CD4-positive, alpha-beta T cell treated with Interleukin-2 at 100 ng/mL for 4 hours (primary cell): ENCODE measurements at regions not wholly inside any gene's neighbourhood (a gene's known extent, or its start where the extent isn't known, plus 50 kb on each side); places are given as distances from the start of the nearest gene placed in this dataset.

Experiments used
- DNase-seq: peaks from one replicate; pipeline ENCODE4 v3.0.0-alpha.2; 2020; ENCODE audit warnings: low spot score

DNA sequence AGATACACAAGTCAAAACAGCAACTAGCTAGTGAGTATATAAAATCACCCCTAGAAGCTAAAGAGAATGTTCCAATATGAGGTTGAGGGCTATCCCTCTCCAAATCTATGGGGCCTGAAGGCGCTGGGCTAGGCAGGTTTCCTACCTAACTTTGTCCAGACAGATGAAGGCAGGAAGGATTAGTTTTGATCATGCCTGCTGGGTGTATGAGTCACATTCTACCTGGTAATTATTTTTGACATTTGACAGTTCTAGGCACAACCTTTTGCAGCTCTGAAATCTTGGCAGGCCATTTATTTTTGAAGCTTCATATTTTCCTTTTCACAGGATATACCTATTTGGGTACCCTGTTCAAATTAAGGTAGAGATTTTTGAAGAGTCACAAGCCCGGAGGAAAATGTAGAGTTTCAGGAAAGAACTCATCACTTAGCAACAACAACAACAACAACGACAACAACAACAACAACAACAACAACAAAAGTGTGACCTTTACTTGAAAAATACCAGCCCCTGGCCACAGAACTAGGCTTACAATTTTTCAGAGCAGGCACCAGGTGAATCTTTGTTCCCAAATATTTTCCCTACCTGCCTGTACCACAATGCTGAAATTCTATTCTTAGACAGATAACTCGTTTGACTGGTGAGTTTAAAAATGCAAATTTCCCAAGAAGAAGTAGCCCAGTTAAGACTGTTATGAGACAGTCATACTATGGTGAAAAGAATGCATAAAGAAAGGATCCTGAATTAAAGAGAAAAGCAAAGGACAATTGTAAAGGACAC, 175.5 kb upstream of the TUT7 start:
- no peak for DNase-seq

DNA sequence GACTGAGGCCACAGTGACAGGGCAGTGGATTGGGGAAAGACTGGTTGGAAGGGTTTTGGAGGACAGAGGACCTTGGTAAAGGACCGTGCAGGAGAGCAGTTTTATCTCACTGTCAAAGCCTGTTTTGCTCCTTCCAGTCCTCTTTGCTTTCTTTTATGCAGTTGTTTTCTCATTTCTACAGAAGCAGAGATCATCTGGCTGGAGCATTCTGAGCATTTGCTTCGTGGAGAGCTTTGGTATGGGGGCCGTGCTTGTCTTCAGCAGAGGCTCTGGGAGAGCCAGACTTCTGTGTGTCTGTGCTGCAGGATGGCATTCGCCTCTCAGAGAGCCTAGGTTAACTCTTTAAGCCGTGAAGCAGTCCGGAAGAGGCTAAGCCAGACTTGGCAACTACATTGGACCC, 171.8 kb upstream of the TUT7 start:
- DNase-seq: no peak

DNA sequence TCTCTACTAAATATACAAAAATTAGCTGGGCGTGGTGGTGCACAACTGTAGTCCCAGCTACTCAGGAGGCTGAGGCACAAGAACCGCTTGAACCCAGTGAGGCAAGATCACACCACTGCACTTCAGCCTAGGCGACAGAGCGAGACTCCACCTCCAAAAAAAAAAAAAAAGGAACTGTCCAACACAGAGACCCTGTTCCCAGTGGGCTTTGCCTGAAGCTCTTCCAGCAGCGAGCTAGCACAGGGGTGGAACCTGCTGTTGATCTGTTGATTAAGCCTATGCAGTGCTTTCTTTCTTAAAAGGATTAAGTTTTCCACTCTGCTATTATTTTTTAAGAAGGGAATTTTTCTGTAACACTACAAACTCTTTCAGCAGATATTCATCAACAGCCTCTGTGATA, 171.0 kb upstream of the TUT7 start:
- no peak for DNase-seq

DNA sequence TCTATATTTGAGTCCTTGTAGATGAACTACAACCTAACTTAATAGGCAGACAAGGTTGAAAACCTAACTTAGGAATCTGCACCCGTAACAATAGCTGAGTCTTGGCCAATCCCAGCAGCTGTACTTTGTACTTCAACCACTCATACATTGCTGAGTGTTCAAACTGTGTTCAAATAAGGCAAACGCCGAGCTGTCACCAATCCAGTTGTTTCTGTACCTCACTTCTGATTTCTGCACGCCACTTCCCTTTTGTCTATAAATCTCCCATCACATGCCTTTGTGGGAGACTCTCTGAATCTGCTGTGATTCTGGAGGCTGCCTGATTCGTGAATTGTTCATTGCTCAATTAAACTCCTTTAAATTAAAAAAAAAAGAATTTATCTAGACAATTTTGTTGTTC, 167.8 kb upstream of the TUT7 start:
- DNase-seq: no peak

DNA sequence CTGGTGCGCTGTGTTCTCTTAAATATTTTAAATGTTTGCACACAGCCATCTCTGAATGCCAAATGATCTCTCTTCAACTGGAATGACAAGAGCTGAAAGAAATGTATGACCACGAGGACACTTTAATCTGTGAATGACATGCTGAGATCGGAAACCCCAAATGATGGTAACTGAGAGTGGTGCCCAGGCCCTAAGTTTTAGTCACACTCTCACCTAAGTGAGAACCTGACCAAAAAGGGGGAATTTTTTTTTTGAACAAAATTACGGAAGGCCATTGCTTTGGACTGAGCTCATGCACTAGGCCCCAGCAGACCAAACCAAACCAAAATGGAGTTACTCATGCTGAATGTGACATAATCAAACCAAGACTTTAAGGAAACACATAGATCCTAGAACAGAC, 167.1 kb upstream of the TUT7 start:
- DNase-seq: no peak

DNA sequence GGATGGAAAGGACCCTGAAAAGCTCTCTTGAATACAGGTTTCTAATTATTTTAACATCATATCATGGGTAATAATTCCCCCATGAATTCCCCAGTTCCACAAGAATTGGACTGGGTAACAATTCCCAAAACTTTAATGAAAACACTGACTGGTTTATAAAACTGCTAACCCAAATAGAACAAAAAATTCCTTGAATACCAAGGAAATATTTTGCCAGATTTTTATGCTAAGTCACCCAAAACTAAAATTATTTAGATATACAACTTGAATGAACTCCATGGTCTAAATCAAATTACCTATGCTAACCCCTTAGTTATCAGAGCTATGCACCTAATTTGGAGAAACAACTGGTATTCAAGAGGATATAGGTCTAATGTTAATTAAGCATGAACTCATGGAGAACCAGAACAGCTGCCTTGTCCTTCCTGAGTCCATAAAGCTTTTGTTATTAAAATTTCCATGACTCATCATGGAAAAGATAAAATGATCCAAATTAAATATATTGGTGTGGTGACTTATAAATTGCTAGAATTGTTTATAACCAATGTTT, 164.9 kb upstream of the TUT7 start:
- no peak for DNase-seq

DNA sequence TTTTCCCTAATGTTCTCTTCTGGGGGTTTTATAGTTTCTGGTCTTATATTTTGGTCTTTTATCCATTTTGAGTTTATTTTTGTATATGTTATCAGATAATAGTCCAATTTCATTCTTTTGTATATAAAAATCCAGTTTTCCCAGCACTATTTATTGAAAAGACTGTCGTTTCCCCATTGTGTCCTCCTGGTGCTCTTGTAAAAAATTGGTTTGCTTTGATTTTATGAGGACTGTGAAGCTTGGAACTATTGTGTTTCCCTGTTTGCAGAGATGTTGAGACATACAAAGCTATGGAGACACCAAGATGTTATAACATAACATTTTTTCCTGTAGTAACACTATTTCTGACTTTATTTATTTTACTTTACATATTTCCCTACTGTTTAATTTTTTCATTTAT, 163.3 kb upstream of the TUT7 start:
- DNase-seq: no peak

DNA sequence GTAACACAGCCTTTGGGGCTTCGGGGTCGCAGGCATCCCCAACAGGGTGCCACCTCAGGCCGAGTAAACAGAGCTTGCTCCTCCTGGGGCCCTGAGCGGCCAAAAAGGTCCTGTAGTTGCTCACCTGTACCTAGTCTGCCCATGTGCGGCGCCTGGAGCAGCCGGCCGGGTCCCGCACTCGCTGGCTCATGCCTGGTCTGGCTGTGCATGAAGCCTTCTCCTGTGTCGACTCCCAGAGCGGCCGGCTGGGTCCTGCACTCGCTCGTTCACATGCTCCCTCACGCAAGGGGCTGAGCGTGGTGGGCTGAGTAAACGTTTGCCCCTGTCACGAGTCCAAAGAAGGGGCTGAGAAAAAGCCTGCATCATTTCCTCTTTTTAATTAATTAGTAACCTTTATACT, 162.4 kb upstream of the TUT7 start:
- DNase-seq: no peak

DNA sequence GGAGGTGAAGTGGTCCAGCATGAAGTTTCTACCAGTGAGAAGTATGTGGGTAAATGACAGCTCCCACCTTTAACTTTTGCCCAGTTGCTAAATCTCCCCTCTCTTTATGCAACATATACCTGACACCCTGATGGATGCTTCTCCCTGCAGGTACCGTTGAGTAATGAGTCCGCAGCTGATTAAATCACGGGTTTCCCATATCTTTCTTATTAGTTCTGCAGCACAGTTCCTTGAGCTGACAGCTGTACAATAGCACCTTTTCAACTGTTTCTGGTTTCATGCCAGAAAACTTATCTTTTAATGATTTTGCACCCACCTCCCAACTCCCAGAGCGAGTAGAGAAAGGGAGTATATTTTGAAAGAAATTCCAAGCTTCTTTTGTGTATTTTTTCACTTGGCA, 161.0 kb upstream of the TUT7 start:
- no peak for DNase-seq

DNA sequence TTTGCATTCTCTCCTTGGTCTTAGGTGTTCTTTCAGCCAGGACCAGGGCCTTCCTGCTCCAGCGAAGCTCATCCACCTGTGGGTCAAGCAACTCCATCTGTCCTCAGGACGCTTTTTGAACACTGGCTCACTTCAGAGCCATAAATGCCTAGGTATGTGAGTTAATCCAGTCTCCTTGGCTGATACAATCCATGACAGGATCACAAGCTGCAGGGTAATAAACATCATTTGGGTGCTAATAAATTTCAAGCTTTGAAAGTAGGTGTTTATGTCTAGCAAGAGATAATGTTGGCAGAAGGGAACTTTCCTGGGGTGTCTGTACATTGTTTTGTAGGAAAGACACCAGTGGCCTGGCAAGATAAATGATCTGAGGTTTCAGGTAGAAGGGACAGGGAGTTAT, 159.2 kb upstream of the TUT7 start:
- no peak for DNase-seq

DNA sequence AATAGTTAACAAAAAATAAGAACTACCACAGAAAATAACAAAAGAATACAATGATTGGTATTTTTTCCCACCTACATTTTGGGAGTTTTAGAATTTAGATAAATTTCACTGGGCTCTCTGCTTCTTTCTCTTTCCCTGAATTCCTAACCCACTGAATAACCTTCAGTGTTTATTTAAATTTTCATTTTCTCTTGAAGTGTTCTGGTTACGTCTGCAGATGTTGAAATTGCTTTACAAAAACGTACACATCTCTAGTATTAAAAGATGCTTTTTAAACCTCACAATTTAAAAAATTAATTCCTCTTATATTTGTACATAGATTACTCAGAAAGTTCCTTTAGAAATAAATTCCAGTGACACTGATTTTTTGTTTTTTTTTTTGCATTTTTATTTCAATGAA, 158.7 kb upstream of the TUT7 start:
- no peak for DNase-seq

DNA sequence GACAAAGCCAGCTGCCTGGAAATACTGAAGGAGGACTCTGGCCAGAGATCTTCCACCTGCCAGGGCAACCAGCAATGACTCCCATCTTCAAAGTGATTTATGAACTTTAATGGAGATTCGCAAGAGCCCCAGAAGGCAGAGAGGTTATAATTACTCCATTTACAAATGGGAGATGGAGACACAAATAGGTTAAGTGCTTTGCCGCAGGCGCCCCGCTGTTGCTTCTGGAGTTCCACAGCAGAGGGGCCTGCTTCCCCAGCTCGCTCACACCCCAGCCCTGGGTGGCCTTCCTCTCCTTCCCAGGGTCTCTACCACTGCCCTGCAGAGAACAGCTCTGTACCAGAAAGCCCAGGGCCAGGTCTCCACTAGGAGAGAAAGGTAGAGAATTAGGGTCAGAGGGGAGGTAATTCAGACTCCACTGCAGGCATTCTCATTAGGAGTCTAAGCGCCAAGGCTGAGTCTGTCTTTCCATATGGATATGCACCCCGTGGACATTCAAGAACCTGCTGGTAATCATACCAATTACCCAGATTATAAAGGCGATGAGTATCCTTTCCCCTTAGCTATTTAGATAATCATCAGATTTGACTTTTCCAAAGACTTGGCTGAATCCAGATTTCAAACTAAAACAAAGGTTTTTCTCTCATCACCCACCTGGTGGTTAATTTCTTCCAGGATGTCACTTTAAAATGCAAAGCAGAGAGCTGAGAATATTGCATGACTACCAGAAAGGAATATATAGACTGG, 157.6 kb upstream of the TUT7 start:
- DNase-seq: no peak

DNA sequence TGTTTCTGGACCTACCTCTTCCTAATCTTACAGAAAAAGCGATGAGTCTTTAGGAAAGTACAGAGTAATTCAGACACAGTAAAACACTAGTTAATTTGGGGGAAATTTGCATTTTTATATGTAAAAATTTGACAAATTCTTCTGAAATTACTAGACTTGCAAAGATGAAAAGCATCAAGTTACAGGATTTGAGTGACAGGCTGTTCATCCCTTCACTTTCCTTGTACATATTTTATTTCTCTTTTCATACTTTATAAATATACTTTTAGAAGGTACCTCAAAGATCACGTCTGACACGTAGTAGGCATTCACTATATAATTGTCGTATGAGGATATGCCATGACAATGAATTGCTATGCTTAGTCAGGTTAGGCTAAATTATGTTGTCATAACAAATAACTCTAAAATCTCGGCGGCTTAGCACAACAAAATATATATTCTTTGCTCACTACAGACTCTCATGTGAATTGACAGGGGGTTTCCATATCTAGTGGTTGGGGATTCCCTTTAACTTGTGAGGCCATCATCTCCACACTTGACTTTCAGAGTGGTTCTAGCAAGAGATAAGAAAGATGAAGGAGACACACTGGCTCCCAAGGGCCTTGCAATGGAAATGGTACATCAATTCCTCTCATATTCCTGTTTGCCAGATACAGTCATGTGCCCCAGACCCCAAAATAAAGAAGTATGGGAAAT, 154.1 kb upstream of the TUT7 start:
- no peak for DNase-seq

DNA sequence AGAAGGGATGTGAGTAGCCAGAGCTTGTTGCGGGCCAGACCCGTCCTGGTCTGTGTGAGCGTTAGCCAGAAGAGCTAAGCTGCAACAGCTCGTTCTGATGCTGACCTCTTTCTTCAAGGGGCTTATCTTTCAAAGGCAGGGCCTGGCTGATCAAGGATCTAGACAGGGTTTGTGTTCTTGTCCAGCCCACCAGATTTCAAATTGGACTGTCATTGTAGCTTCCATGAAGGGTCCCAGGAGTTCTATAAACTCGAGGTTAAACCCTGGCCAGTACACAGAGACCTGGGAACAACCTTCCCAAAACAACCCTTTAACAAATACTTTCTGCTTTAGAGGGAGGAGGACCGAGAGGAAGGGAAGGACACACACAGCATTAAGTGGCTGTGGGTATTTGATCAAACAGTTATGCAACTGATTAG, 153.0 kb upstream of the TUT7 start:
- no peak for DNase-seq

DNA sequence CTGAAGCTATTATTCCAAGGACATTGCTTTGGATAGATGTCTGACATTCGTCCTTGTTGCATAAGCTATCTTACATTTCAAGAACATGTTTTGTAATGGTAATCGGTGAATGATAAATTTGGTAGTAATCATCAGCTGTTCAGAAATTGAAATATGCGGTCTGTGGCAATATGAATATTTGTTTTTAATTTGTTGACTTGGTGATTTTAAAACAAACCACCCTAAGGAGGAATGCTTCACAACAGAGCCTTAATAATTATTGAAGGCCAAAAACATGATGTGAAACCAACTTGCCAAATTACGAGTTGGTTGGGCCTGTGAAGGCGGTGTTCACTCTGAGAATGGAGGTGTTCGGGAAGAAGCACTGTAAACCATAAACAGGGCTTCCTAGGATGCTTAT, 149.7 kb upstream of the TUT7 start:
- DNase-seq: no peak

DNA sequence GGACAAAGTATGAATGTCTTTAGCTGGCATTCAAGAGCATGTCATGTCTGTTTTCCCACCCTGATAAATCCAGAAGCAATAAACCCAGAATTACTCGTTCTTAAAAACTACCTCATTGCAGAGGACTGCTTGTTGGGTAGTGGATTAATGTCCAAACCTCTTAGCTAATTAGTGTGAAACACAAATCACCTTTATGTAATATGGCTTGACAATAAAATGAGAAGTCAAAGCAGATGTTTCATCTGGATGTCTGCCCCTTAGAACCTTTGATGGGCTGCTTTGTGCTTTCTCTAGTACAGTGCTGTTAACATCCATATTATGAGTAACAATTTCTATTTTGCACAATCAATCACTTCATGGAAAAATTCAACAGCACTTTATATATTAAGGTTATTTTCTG, 149.1 kb upstream of the TUT7 start:
- no peak for DNase-seq

DNA sequence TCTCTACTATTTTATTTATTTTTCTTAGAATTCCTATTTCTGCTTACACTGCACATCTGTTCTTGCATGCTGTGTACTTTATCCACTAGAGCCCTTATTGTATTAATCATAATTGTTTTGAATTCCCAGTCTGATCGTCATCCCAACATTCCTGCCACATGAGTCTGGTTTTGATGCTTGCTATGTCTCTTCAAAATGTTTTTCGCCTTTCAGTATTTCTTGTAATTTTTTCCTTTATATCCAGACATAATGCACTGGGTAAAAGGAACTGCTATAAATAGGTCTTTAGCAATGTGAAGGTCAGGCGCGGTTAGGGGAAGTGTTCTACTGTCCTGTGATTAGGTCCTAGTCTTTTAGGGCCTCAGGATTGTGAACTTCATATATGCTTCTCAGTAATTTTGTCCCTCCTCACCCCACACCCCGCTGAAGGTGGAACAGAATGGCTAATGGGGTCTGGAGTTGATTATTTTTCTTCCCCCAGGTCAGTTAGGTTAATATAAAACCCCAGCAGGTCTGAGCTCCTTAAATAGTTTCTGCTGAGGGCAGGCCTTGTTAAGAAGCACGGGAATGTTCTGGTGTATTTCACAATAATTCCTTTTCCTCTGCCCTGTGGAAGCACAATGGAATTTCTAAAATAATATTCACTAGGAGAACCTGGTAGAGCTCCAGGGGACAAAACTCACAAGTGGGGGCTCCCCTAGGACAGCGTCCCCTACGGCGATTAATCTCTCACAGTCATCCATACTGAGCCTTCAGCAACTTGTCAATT, 146.6 kb upstream of the TUT7 start:
- no peak for DNase-seq

DNA sequence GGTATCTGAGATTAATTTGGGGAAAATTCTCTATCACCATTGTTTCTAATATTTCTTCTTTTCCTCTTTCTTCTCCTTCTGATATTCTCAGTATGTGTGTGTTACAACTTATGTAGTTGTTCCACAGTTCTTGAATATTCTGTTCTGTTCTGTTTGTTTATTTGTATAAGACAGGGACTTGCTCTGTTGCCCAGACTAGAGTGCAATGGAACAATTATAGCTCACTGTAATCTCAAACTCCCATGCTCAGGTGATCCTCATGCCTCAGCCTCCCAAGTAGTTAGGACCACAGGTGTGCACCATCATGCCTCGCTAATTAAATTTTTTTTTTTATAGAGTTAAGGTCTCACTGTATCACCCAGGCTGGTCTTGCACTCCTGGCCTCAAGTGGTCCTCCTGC, 145.8 kb upstream of the TUT7 start:
- DNase-seq: no peak

DNA sequence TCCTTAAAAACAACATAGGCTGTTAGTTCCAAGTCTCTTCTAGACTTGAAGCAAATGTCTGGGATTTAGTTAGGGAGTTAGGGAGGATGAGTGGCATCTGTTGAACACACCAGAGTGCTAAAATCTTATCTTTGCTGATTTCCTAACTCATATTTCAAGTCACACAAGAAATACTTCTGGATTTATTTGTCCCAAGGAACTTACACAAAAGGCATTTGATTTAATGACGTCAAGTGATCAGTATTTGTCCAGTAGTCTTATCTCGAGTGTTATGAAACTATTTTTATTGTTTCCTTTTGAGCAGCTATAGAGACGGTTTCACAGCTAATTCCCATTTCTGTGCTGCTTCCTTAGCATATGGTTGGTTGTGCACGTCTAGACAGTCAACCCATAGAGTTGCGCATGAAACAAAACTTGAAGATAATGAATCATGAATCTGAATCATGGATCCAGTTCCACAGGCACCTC, 140.5 kb upstream of the TUT7 start:
- no peak for DNase-seq

DNA sequence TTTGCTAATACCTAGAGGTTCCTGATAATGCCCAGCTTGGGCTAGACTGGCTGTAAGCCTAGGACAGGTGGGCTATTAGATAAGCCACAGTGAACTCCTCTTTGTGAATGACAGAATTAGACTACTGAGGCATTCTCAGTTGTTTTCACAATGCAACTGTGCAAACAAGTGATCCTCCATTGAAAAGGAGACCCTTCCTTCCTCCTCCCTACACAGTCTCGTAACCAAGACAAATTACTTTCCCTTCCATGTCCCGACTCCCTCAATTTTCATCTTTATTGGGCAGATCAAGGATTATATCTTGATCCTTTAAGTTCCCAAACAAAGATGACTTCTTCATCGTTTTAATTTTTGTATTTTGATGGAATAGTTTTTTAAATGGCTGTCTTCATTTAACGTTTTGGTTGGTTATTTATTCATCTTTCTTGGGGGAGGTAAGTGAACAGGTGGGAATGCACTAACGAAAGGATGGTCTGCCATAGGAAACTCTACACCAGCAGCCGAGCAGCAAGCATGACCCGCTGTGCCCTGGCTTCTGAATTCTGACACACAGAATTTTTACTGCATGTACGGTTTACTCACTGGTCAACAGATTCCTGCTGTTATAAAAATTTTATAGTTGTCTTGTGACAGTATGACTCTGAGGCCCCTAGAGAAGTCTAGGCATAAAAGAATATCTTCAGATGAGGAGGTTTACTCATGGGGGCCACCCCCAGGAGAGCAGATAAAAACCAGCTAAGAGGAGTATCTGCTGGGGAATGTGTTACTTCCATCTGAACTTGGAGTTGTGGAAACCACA, 137.5 kb upstream of the TUT7 start:
- DNase-seq: no peak

DNA sequence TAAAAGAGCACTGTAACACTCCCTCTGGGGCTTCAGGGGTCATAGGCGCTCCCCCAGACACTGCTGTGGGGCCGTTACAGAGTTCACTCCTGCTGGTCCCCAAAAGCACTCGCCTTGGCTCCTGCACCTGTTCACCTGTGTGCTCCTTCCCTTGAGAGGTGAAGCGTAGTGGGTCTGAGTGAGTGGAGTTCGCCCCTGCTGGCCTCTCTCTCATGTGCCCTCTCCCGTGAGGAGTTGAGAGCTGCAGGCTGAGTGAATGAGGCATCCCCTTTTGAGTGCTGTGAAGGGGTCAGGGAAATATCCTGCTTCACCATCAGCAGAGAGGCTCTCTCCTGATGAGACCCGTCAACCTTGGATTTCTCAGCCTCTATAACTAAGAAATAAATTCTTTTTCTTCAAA, 134.6 kb upstream of the TUT7 start:
- no peak for DNase-seq
